ENCODE measurements at regions not wholly inside any gene's neighbourhood (a gene's known extent, or its start where the extent isn't known, plus 50 kb on each side); places are given as distances from the start of the nearest gene placed in this dataset.
A peak's percentile ranks its signal among the peaks of the same experiment; 100 is the strongest.

DNA sequence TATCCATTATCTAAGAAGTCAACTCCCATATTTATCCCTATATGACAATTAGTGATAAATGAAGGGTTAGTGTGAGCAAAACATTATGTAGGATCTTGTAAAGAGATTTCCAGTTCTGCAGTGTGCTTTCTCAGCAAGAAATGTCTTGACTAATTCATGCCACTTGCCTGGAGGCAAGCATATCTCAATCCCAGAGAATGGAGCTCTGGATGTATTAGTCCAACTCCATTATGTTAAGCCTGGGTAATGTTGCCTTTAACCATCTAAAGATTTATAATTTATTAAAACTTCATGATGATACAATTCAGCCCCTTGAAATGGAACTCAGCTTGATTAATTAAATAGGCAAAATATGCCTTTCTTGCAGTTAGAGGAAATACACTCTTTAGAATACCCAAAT is 1079.9 kb upstream of the LRRTM3 start:
- TF ChIP-seq, protein P1, sequence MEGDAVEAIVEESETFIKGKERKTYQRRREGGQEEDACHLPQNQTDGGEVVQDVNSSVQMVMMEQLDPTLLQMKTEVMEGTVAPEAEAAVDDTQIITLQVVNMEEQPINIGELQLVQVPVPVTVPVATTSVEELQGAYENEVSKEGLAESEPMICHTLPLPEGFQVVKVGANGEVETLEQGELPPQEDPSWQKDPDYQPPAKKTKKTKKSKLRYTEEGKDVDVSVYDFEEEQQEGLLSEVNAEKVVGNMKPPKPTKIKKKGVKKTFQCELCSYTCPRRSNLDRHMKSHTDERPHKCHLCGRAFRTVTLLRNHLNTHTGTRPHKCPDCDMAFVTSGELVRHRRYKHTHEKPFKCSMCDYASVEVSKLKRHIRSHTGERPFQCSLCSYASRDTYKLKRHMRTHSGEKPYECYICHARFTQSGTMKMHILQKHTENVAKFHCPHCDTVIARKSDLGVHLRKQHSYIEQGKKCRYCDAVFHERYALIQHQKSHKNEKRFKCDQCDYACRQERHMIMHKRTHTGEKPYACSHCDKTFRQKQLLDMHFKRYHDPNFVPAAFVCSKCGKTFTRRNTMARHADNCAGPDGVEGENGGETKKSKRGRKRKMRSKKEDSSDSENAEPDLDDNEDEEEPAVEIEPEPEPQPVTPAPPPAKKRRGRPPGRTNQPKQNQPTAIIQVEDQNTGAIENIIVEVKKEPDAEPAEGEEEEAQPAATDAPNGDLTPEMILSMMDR (IDR thresholded peaks at IDR 0.05; ENCODE audit: insufficient read depth, low read depth, low read length, missing control alignments), result no peak
- DNase-seq (ENCODE audit: low read depth), result no peak
- no peak overlapping the region for H3K4me3 ChIP-seq (ENCODE audit: low read depth, low read length)

DNA sequence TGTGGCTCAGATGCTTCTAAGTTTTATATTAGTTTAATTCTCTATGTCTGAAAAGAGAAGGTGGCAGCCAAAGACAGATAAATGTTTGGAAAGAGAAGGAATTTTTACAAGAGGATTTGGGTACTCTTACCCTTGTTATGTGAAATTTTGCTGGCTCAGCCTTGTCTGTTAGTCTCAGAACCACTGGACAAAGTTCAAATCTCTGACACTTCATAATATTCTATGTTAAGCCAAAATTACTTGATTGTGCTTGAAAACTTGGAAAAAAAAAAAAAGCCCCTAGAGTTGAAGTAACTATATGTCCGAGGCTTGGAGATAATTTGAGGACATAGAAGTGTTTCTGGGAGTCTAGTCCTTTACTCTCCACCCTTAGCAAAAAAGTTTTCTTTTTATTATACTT is 1079.3 kb upstream of the LRRTM3 start:
- H3K4me3 ChIP-seq (ENCODE audit: low read depth, low read length), result no peak overlapping the region
- DNase-seq (ENCODE audit: low read depth), result no peak
- TF ChIP-seq, protein P1 (IDR thresholded peaks at IDR 0.05; ENCODE audit: insufficient read depth, low read depth, low read length, missing control alignments), result no peak

DNA sequence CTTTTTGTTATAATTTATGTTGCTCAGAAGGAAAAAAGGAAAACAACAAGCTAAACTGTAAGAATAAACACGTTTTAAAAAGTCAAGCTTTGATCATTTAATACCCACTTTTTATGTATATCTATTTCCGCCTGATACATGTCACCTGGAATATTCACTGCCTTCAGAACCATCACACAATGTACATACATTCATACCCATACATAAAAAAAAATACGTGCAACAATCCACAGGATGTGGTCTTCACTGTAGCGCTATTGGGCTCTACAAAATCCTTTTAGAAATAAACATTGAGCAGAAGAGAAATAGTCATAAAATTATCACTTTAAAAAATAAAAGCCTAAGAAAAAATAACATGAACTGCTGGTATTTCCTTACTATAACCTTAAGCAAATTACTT is 1078.9 kb upstream of the LRRTM3 start:
- TF ChIP-seq, protein P1 (IDR thresholded peaks at IDR 0.05; ENCODE audit: insufficient read depth, low read depth, low read length, missing control alignments), result no peak
- H3K4me3 ChIP-seq (ENCODE audit: low read depth, low read length), result no peak overlapping the region
- no peak for DNase-seq (ENCODE audit: low read depth)

DNA sequence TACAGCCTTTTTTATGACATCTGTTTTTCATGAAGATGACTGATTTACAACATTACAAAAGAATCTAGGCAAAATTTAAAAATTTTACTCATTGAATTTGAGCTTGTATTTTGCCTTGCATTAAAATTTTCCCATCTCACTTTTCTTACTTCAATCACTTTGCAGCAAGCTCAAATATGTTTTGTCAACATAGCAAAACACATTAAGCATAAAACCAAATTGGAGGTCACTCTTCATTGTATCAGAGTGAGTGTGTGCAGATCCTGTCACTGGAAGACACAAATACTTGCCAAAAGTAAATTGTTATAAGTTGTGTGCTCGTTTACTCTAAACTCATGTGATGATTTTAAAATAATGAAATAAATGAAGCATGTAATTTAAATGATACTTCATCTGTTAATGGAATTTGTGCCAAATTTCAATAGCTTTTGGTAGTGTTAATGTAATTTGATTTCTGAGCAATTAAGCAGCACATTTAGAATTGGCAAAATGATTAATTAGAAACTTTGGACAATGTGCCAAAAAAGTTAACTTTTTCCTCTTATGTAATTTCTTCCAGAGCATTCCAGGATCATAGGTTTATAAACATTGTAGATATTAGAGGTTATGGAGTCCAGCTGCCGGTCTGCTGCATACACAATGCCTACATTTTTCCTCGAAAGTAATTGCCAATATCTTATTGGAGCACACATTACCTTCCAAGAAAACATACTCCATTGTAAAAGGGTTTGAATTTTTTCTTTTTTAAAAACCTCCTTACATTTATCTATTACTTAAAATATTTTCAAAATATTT is 1078.2 kb upstream of the LRRTM3 start:
- no peak for DNase-seq (ENCODE audit: low read depth)
- no peak overlapping the region for H3K4me3 ChIP-seq (ENCODE audit: low read depth, low read length)
- TF ChIP-seq, protein P1 (IDR thresholded peaks at IDR 0.05; ENCODE audit: insufficient read depth, low read depth, low read length, missing control alignments), result no peak

DNA sequence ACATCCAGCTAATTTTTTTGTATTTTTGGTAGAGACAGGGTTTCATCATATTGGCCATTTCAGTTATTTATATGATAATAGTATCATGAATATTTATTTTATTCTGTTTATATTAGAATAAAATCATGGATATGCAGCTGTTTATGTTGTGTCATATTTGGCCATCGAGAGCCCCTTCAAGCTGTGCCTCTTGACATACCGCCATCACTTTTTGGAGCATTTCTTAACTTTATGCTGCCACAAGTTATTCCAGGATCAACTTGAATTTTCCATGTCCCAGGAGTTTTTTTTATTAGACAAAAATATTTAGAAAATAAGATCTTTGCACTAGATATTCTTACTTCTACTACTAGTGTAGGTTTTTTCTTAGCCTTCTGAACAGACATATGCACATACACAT is 1067.0 kb upstream of the LRRTM3 start:
- no peak overlapping the region for H3K4me3 ChIP-seq (ENCODE audit: low read depth, low read length)
- TF ChIP-seq, protein P1 (IDR thresholded peaks at IDR 0.05; ENCODE audit: insufficient read depth, low read depth, low read length, missing control alignments), result no peak
- no peak for DNase-seq (ENCODE audit: low read depth)

DNA sequence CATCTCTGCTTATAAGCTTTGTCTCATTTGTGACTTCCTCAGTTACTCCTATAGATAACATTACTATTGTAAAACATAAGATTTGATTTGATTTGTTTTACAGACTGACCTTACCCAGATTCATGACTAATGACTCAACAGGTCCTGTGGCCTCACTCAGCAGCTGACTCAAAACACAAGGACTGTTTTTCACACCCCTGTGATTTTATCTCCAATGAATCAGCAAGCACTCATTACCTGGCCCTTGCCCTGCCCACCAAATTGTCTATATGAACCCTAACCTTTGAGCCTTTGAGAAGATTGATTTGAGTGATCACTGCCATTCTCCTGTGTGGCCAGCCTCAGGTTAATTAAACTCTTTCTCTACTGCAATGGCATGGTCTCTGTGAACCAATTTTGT is 1064.6 kb upstream of the LRRTM3 start:
- no peak overlapping the region for H3K4me3 ChIP-seq (ENCODE audit: low read depth, low read length)
- DNase-seq (ENCODE audit: low read depth), result peak; percentile 33
- TF ChIP-seq, protein P1 (IDR thresholded peaks at IDR 0.05; ENCODE audit: insufficient read depth, low read depth, low read length, missing control alignments), result no peak
